NT2/D1 (cell line): ENCODE measurements at regions not wholly inside any gene's neighbourhood (a gene's known extent, or its start where the extent isn't known, plus 50 kb on each side); places are given as distances from the start of the nearest gene placed in this dataset.

Experiments
- YY1 ChIP-seq: IDR thresholded peaks from 2 replicates; pipeline ENCODE4 v1.6.1; 2011; ENCODE audit not compliant: insufficient read length, insufficient read depth
- ZNF274 ChIP-seq: IDR thresholded peaks from 2 replicates; pipeline ENCODE4 v1.6.1; 2011; ENCODE audit warnings: mild to moderate bottlenecking, low read depth, low read length

- TF ChIP-seq YY1 (no peak), ZNF274 (no peak)
Measured at GRCh38 chr20:11550657-11551338, 366.9 kb upstream of the BTBD3 start.
